T-helper 17 cell (primary cell): ENCODE measurements at regions not wholly inside any gene's neighbourhood (a gene's known extent, or its start where the extent isn't known, plus 50 kb on each side); places are given as distances from the start of the nearest gene placed in this dataset.
"Not testable (repeated sequence)": the region's sequence is repeated elsewhere in the genome, so short reads cannot be mapped to it uniquely, and the experiment has no call there.

ENCODE experiments used
- ATAC-seq: fragments of 150-1000 bp; cut with Tn5 transposase; 2 replicates; pipeline ENCODE4 v1.10.0; 2021; ENCODE audit warnings: mild to moderate bottlenecking, moderate library complexity
- DNase-seq, 3 donors: peaks; one replicate each; pipeline versions ENCODE4 v3.0.0 to v3.0.0-alpha.2; 2020 to 2021
- H3K9me3 ChIP-seq: one replicate; pipeline ENCODE4 v1.7.0; 2013; ENCODE audit warnings: low read length, mild to moderate bottlenecking; ENCODE audit not compliant: control insufficient read depth, poor library complexity, severe bottlenecking
- H3K27ac Mint-ChIP-seq: one replicate; pipeline ENCODE4 v1.8.0; 2022; ENCODE audit warnings: mild to moderate bottlenecking, moderate library complexity, mixed read lengths
- H3K27me3 Mint-ChIP-seq: one replicate; pipeline ENCODE4 v1.8.0; 2022; ENCODE audit warnings: mixed read lengths
- H3K36me3 Mint-ChIP-seq: one replicate; pipeline ENCODE4 v1.8.0; 2022; ENCODE audit warnings: low read depth, mixed read lengths
- H3K4me1 Mint-ChIP-seq: one replicate; pipeline ENCODE4 v1.8.0; 2022; ENCODE audit warnings: mild to moderate bottlenecking, mixed read lengths
- H3K4me3 Mint-ChIP-seq: one replicate; pipeline ENCODE4 v1.8.0; 2022; ENCODE audit warnings: mild to moderate bottlenecking, moderate library complexity, mixed read lengths

GRCh38 chr9:108049671-108050494 lies 560.3 kb upstream of the KLF4 start:
- no peaks in the 10 kb centered on the region for H3K27me3 Mint-ChIP-seq
- peaks cover 2% of the 10 kb centered on the region for H3K9me3 ChIP-seq
- DNase-seq = no peak
- no peak overlapping the region for H3K4me3 Mint-ChIP-seq
- H3K27ac Mint-ChIP-seq = no peak overlapping the region
- H3K4me1 Mint-ChIP-seq = no peaks in the 10 kb centered on the region
- H3K36me3 Mint-ChIP-seq = no peaks in the 10 kb centered on the region
- ATAC-seq = no peak

GRCh38 chr9:108049026-108049607 lies 559.5 kb upstream of the KLF4 start:
- H3K27me3 Mint-ChIP-seq = no peaks in the 10 kb centered on the region
- no peak for DNase-seq
- H3K9me3 ChIP-seq = peaks cover 3% of the 10 kb centered on the region
- H3K36me3 Mint-ChIP-seq = no peaks in the 10 kb centered on the region
- no peaks in the 10 kb centered on the region for H3K4me1 Mint-ChIP-seq
- no peak overlapping the region for H3K27ac Mint-ChIP-seq
- ATAC-seq = no peak
- no peak overlapping the region for H3K4me3 Mint-ChIP-seq

GRCh38 chr9:108048406-108049025 lies 558.9 kb upstream of the KLF4 start:
- Mint-ChIP-seq H3K27me3 (no peaks in the 10 kb centered on the region), H3K4me1 (no peaks in the 10 kb centered on the region), H3K27ac (no peak overlapping the region), H3K4me3 (no peak overlapping the region), H3K36me3 (no peaks in the 10 kb centered on the region)
- peaks cover 3% of the 10 kb centered on the region for H3K9me3 ChIP-seq
- DNase-seq = no peak
- no peak for ATAC-seq

- H3K36me3 Mint-ChIP-seq, DNase-seq, H3K4me3 Mint-ChIP-seq, ATAC-seq, H3K27ac Mint-ChIP-seq, H3K27me3 Mint-ChIP-seq, H3K4me1 Mint-ChIP-seq, H3K9me3 ChIP-seq: not testable (repeated sequence)
These were observed 558.2 kb upstream of the KLF4 start for GRCh38 chr9:108047777-108048176.

GRCh38 chr9:108047264-108047663 lies 557.7 kb upstream of the KLF4 start:
- Mint-ChIP-seq H3K27ac (no peak overlapping the region), H3K4me1 (no peaks in the 10 kb centered on the region), H3K27me3 (no peaks in the 10 kb centered on the region), H3K4me3 (no peak overlapping the region), H3K36me3 (no peaks in the 10 kb centered on the region)
- ATAC-seq (no peak), DNase-seq (no peak)
- peaks cover 3% of the 10 kb centered on the region for H3K9me3 ChIP-seq

GRCh38 chr9:108045851-108046250 lies 556.3 kb upstream of the KLF4 start:
- Mint-ChIP-seq H3K36me3 (no peaks in the 10 kb centered on the region), H3K4me3 (no peak overlapping the region), H3K27me3 (no peaks in the 10 kb centered on the region), H3K4me1 (no peaks in the 10 kb centered on the region), H3K27ac (no peak overlapping the region)
- peaks cover 3% of the 10 kb centered on the region for H3K9me3 ChIP-seq
- ATAC-seq = no peak
- DNase-seq = no peak

- H3K36me3 Mint-ChIP-seq = no peaks in the 10 kb centered on the region
- H3K9me3 ChIP-seq = peaks cover 3% of the 10 kb centered on the region
- H3K27me3 Mint-ChIP-seq = no peaks in the 10 kb centered on the region
- H3K4me1 Mint-ChIP-seq = no peaks in the 10 kb centered on the region
- no peak overlapping the region for H3K27ac Mint-ChIP-seq
- DNase-seq (no peak), ATAC-seq (no peak)
- H3K4me3 Mint-ChIP-seq = no peak overlapping the region
These were observed 554.0 kb upstream of the KLF4 start for GRCh38 chr9:108043585-108043984.

- Mint-ChIP-seq H3K4me3 (no peak overlapping the region), H3K4me1 (no peaks in the 10 kb centered on the region), H3K36me3 (no peaks in the 10 kb centered on the region), H3K27ac (no peak overlapping the region), H3K27me3 (no peaks in the 10 kb centered on the region)
- ATAC-seq (no peak), DNase-seq (no peak)
- peaks cover 3% of the 10 kb centered on the region for H3K9me3 ChIP-seq
These were observed 552.0 kb upstream of the KLF4 start for GRCh38 chr9:108041551-108041950.

- DNase-seq = no peak
- Mint-ChIP-seq H3K4me3 (no peak overlapping the region), H3K4me1 (no peaks in the 10 kb centered on the region), H3K27me3 (no peaks in the 10 kb centered on the region), H3K27ac (no peak overlapping the region), H3K36me3 (no peaks in the 10 kb centered on the region)
- peaks cover 3% of the 10 kb centered on the region for H3K9me3 ChIP-seq
- no peak for ATAC-seq
These were observed 551.2 kb upstream of the KLF4 start for GRCh38 chr9:108040783-108041182.

GRCh38 chr9:108039493-108039892 lies 549.9 kb upstream of the KLF4 start:
- H3K9me3 ChIP-seq = no peaks in the 10 kb centered on the region
- ATAC-seq (no peak), DNase-seq (no peak)
- H3K27ac Mint-ChIP-seq = no peak overlapping the region
- no peak overlapping the region for H3K4me3 Mint-ChIP-seq
- no peaks in the 10 kb centered on the region for H3K27me3 Mint-ChIP-seq
- no peaks in the 10 kb centered on the region for H3K36me3 Mint-ChIP-seq
- no peaks in the 10 kb centered on the region for H3K4me1 Mint-ChIP-seq

- no peaks in the 10 kb centered on the region for H3K27me3 Mint-ChIP-seq
- H3K36me3 Mint-ChIP-seq = no peaks in the 10 kb centered on the region
- DNase-seq (no peak), ATAC-seq (no peak)
- no peak overlapping the region for H3K4me3 Mint-ChIP-seq
- H3K4me1 Mint-ChIP-seq = no peaks in the 10 kb centered on the region
- H3K9me3 ChIP-seq = no peaks in the 10 kb centered on the region
- no peak overlapping the region for H3K27ac Mint-ChIP-seq
These were observed 549.4 kb upstream of the KLF4 start for GRCh38 chr9:108039012-108039411.

GRCh38 chr9:108035487-108035886 lies 545.9 kb upstream of the KLF4 start:
- ATAC-seq (no peak), DNase-seq (no peak)
- Mint-ChIP-seq H3K27me3 (no peaks in the 10 kb centered on the region), H3K4me3 (no peak overlapping the region), H3K36me3 (no peaks in the 10 kb centered on the region), H3K4me1 (no peaks in the 10 kb centered on the region), H3K27ac (no peak overlapping the region)
- no peaks in the 10 kb centered on the region for H3K9me3 ChIP-seq

- Mint-ChIP-seq H3K4me3 (no peak overlapping the region), H3K27me3 (no peaks in the 10 kb centered on the region), H3K27ac (no peak overlapping the region), H3K36me3 (no peaks in the 10 kb centered on the region), H3K4me1 (no peaks in the 10 kb centered on the region)
- ATAC-seq = no peak
- no peaks in the 10 kb centered on the region for H3K9me3 ChIP-seq
- no peak for DNase-seq
These were observed 544.7 kb upstream of the KLF4 start for GRCh38 chr9:108033976-108034964.
